Loucy (cell line): ENCODE measurements at regions not wholly inside any gene's neighbourhood (a gene's known extent, or its start where the extent isn't known, plus 50 kb on each side); places are given as distances from the start of the nearest gene placed in this dataset.

ENCODE experiments used
- CTCF ChIP-seq: fragments of 200-600 bp; sonication (generic); conservative IDR thresholded peaks from 2 replicates; pipeline ENCODE4 v1.5.1; 2014; ENCODE audit warnings: mild to moderate bottlenecking, antibody characterized with exemption, low read length
- EZH2phosphoT487 ChIP-seq: fragments of 200-600 bp; IDR thresholded peaks from 2 replicates; pipeline ENCODE4 v1.6.1; 2018; ENCODE audit warnings: antibody characterized with exemption, mild to moderate bottlenecking, moderate library complexity, borderline replicate concordance

GRCh38 chr5:159821461-159821940 is 94.8 kb upstream of the ADRA1B start:
- TF ChIP-seq CTCF: no peak
- no peak for TF ChIP-seq EZH2phosphoT487
